ENCODE measurements at regions not wholly inside any gene's neighbourhood (a gene's known extent, or its start where the extent isn't known, plus 50 kb on each side); places are given as distances from the start of the nearest gene placed in this dataset.
"Not testable (repeated sequence)": the region's sequence is repeated elsewhere in the genome, so short reads cannot be mapped to it uniquely, and the experiment has no call there.

DNA sequence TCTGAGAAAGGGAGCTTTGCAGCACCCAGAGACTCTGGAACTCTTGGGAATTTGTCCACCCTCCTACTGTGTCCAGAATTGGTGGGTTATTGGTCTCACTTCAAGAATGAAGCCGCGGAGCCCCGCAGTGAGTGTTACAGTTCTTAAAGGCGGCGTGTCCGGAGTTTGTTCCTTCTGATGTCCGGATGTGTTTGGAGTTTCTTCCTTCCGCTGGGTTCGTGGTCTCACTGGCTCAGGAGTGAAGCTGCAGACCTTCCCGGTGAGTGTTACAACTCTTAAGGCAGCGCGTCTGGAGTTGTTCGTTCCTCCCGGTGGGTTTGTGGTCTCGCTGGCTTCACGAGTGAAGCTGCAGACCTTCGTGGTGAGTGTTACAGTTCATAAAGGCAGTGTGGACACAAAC is 824.7 kb downstream of the LRRTM4 start:
- not testable (repeated sequence) for DNase-seq

GRCh38 chr2:76692908-76693307 is 829.3 kb downstream of the LRRTM4 start:
- no peak for DNase-seq

GRCh38 chr2:76688732-76689131 is 833.4 kb downstream of the LRRTM4 start:
- DNase-seq, result no peak

DNA sequence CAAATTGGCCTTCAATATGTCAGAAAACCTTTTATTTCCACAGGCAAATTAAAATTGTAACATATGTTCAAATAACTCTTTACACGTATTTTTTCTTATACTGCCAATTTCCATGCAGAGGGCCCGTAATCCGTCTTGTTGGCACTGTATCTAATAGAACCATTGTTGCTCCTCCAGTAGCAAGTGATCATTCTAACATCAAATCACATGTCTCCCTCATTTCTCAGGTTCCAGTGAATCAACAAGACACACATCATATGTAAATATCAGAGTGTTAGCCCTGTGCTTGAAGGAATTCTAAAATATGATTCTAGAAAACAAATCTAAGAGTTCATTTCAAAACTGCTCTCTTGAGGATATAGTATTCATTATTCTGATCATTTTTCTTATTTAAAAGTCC is 834.3 kb downstream of the LRRTM4 start:
- DNase-seq, result no peak

GRCh38 chr2:76684756-76685155 is 837.4 kb downstream of the LRRTM4 start:
- DNase-seq, result no peak

DNA sequence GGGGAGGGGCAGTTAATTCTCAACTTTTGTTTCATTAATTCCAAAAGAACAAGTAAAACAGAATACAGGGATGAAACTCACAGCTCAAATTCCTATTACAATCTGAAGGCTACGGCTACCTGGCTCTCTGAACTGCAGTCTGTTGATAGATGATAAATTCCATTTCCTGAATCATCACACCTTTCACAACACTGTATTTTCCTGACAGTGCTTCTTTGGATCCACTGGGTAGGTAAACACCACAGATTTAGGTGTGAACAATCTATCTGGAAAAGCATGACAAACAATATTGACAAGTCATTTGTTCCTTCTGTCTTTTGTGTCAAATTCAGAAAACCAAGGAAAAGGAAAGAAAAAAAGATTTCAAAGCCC is 843.2 kb downstream of the LRRTM4 start:
- no peak for DNase-seq

GRCh38 chr2:76678383-76679024 is 843.7 kb downstream of the LRRTM4 start:
- no peak for DNase-seq

GRCh38 chr2:76675212-76675611 is 847.0 kb downstream of the LRRTM4 start:
- no peak for DNase-seq

DNA sequence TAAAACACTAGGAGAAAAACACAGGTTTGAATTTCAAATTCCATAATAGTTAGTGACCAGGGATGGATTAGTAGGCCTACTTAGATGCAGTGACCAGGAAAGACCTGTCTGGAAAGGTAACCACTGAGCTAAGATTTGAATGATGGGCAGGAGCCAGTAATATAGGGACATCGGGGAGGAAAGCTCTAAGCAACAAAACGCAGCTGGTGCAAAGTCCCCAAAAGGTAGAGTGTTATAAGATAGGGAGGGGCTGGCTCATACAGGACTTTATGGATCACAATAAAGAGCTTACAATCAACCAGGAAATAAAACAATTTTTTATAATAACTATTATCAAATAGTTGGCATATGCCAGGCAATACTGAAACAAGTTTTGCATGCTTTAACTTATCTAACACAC is 849.4 kb downstream of the LRRTM4 start:
- DNase-seq, result no peak

DNA sequence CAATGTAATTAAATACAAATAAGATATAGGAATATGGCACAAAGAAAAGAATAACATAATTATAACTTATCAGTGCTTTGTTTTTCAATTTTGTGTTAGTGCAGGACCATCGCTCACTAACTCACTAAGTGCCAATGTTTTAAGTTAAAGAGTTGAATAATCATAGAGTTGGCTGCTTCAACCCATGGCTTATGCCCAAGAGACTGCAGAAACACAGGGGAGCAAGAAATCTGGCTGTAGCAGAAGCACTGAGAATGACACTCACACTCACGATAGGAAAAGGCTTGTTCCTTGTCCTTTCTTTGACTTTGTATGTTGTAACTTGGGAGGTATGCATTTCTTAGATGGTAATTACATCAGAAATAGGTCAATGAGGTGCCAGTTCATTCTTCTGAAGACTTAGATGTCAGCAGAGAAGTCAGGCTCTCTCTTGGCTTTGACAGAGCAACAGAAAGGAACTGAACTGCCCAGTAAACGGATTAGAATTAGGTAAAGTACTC is 852.2 kb downstream of the LRRTM4 start:
- DNase-seq, result no peak

GRCh38 chr2:76668279-76668678 is 853.9 kb downstream of the LRRTM4 start:
- no peak for DNase-seq

DNA sequence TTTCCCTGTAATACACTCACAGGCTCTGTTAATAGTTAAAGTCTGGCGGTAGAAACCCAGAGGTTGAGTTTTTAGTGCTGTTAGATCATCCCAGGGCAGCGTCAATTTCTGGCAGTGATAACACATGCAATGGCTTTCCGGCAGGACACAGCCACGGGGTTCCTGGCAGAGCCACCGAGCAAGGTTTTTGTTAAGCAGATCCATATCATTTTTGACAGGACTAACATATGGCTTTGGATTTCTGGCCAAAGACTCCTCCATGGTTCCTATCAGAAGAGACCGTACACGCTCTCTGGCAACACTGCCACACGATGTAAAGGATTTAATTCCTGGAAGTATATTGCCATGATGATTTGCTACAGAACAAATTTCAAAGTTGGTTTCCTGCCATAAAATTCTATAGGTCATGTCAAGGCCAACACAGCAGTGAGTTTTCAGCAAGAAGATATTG is 854.3 kb downstream of the LRRTM4 start:
- DNase-seq, result no peak

- DNase-seq, result no peak
Observed at GRCh38 chr2:76642129-76642528, 880.0 kb downstream of the LRRTM4 start.

GRCh38 chr2:76641506-76641905 is 880.7 kb downstream of the LRRTM4 start:
- no peak for DNase-seq

GRCh38 chr2:76640905-76641304 is 881.3 kb downstream of the LRRTM4 start:
- no peak for DNase-seq

- DNase-seq, result no peak
Observed at GRCh38 chr2:76639171-76639680, 883.0 kb downstream of the LRRTM4 start.

- no peak for DNase-seq
Observed at GRCh38 chr2:76633276-76633921, 888.8 kb downstream of the LRRTM4 start.

DNA sequence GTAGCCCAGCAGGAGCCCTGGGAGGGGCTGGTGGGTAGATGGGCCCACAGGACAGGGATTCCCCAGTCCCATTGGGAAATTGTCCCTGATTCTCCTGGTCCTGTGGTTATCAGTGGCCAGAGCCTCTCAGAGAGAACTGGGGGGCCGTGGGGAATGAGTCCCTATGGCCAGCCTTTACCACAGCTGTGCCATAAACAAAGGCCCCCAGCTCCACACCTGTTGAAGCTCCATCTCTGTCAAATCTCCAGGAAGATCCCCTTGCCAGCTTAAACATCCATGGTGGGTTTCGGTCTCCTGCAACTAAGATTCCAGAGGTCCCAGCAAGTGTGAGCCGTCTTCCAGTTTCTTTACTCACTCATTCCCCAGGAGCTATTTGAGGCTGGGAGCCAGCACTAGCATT is 897.1 kb downstream of the LRRTM4 start:
- no peak for DNase-seq

DNA sequence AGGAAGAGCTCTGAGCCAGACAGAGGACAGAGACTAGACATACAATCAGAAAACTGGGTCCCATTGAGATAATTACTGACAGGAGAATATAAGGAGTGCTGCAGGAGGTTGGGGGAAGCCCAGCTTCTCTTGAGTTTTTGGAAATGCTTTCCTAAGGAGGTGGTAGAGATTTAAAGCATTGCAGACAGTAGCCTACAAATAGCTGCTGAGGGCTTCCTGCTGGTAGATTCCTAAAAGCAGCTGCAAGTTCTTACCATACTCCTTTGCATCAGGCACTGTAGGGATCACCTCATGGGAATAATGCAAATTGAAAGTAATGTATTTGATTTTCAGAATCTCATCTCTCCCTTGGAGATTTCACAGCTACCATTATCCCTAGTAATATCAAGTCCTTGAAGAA is 902.6 kb upstream of the GCFC2 start:
- no peak for DNase-seq

GRCh38 chr2:76612764-76613163 is 902.0 kb upstream of the GCFC2 start:
- DNase-seq, result no peak

GRCh38 chr2:76610451-76610850 is 899.7 kb upstream of the GCFC2 start:
- no peak for DNase-seq

- DNase-seq, result peak; percentile 7
Observed at GRCh38 chr2:76599732-76600368, 889.1 kb upstream of the GCFC2 start.

GRCh38 chr2:76584474-76584873 is 873.8 kb upstream of the GCFC2 start:
- DNase-seq, result no peak

- DNase-seq, result no peak
Observed at GRCh38 chr2:76579911-76580310, 869.2 kb upstream of the GCFC2 start.
